ENCODE measurements at regions not wholly inside any gene's neighbourhood (a gene's known extent, or its start where the extent isn't known, plus 50 kb on each side); places are given as distances from the start of the nearest gene placed in this dataset.

- Histone ChIP-seq H3K4me2 (ENCODE audit: low read depth, low read length, poor library complexity, severe bottlenecking) (no peak overlapping the region), H3K79me2 (ENCODE audit: low read length) (no peaks in the 10 kb centered on the region), H3K9me2 (replicated peaks; ENCODE audit: insufficient read depth, low read length) (no peaks in the 10 kb centered on the region), H3K9me3 (ENCODE audit: low read length) (peaks cover 34% of the 10 kb centered on the region), H4K20me1 (ENCODE audit: insufficient read depth, low read depth, low read length) (no peaks in the 10 kb centered on the region), H3K9ac (ENCODE audit: low read length) (no peak overlapping the region), H2AFZ (ENCODE audit: low read length) (no peak overlapping the region), H3K4me1 (ENCODE audit: low read length) (no peaks in the 10 kb centered on the region), H3K27ac (ENCODE audit: low read length) (no peak overlapping the region), H3K4me3 (ENCODE audit: low read length) (no peak overlapping the region), H3K27me3 (ENCODE audit: low read length) (no peaks in the 10 kb centered on the region), H3K36me3 (ENCODE audit: insufficient read depth, low read length) (no peaks in the 10 kb centered on the region)
- no peak for DNase-seq
Measured at GRCh38 chr2:78020491-78020890, 498.3 kb upstream of the LRRTM4 start.

- Histone ChIP-seq H3K27me3 (ENCODE audit: low read length) (no peaks in the 10 kb centered on the region), H3K9me2 (replicated peaks; ENCODE audit: insufficient read depth, low read length) (no peaks in the 10 kb centered on the region)
Measured at GRCh38 chr2:78023356-78023755, 501.2 kb upstream of the LRRTM4 start.

DNA sequence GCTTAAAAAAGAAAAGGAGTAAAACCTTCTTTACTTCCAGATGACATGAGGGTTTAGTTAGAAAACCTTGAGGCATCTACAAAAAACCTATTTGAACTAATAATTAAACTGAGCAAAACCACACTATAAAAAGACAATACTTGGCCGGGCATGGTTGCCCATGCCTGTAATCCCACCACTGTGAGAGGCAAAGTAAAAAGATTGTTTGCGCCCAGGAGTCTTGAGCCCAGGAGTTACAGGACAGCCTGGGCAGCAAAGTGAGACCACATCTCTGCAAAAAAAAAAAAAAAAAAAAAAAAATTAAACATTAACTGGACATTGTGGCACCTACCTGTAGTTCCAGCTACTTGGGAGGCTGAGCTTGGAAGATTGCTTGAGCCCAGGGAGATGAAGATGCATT, 502.8 kb upstream of the LRRTM4 start:
- H3K27ac ChIP-seq (ENCODE audit: low read length) = no peak overlapping the region
- H4K20me1 ChIP-seq (ENCODE audit: insufficient read depth, low read depth, low read length) = no peaks in the 10 kb centered on the region
- H3K9me3 ChIP-seq (ENCODE audit: low read length) = peaks cover 48% of the 10 kb centered on the region
- no peaks in the 10 kb centered on the region for H3K9me2 ChIP-seq (replicated peaks; ENCODE audit: insufficient read depth, low read length)
- no peaks in the 10 kb centered on the region for H3K4me1 ChIP-seq (ENCODE audit: low read length)
- H3K79me2 ChIP-seq (ENCODE audit: low read length) = no peaks in the 10 kb centered on the region
- no peaks in the 10 kb centered on the region for H3K27me3 ChIP-seq (ENCODE audit: low read length)
- no peaks in the 10 kb centered on the region for H3K36me3 ChIP-seq (ENCODE audit: insufficient read depth, low read length)
- H3K9ac ChIP-seq (ENCODE audit: low read length) = no peak overlapping the region
- no peak overlapping the region for H3K4me2 ChIP-seq (ENCODE audit: low read depth, low read length, poor library complexity, severe bottlenecking)
- H3K4me3 ChIP-seq (ENCODE audit: low read length) = no peak overlapping the region
- DNase-seq = no peak
- no peak overlapping the region for H2AFZ ChIP-seq (ENCODE audit: low read length)

More at GRCh38 chr2:78023356-78023755, 501.2 kb upstream of the LRRTM4 start:
- no peak overlapping the region for H3K27ac ChIP-seq (ENCODE audit: low read length)
- no peak overlapping the region for H3K9ac ChIP-seq (ENCODE audit: low read length)
- no peaks in the 10 kb centered on the region for H3K79me2 ChIP-seq (ENCODE audit: low read length)
- no peak overlapping the region for H3K4me3 ChIP-seq (ENCODE audit: low read length)
- H4K20me1 ChIP-seq (ENCODE audit: insufficient read depth, low read depth, low read length) = no peaks in the 10 kb centered on the region
- H3K4me2 ChIP-seq (ENCODE audit: low read depth, low read length, poor library complexity, severe bottlenecking) = no peak overlapping the region
- H3K36me3 ChIP-seq (ENCODE audit: insufficient read depth, low read length) = no peaks in the 10 kb centered on the region
- no peaks in the 10 kb centered on the region for H3K4me1 ChIP-seq (ENCODE audit: low read length)
- DNase-seq = no peak
- H3K9me3 ChIP-seq (ENCODE audit: low read length) = peaks cover 39% of the 10 kb centered on the region
- no peak overlapping the region for H2AFZ ChIP-seq (ENCODE audit: low read length)

GRCh38 chr2:78029392-78029995, 507.3 kb upstream of the LRRTM4 start:
- peaks cover 58% of the 10 kb centered on the region for H3K9me3 ChIP-seq (ENCODE audit: low read length)
- no peak overlapping the region for H3K4me3 ChIP-seq (ENCODE audit: low read length)
- no peak overlapping the region for H3K9ac ChIP-seq (ENCODE audit: low read length)
- H3K27me3 ChIP-seq (ENCODE audit: low read length) = no peaks in the 10 kb centered on the region
- no peaks in the 10 kb centered on the region for H3K36me3 ChIP-seq (ENCODE audit: insufficient read depth, low read length)
- no peak overlapping the region for H2AFZ ChIP-seq (ENCODE audit: low read length)
- no peaks in the 10 kb centered on the region for H3K79me2 ChIP-seq (ENCODE audit: low read length)
- no peaks in the 10 kb centered on the region for H3K9me2 ChIP-seq (replicated peaks; ENCODE audit: insufficient read depth, low read length)
- H3K4me1 ChIP-seq (ENCODE audit: low read length) = no peaks in the 10 kb centered on the region
- no peak for DNase-seq
- no peak overlapping the region for H3K27ac ChIP-seq (ENCODE audit: low read length)
- no peak overlapping the region for H3K4me2 ChIP-seq (ENCODE audit: low read depth, low read length, poor library complexity, severe bottlenecking)
- H4K20me1 ChIP-seq (ENCODE audit: insufficient read depth, low read depth, low read length) = no peaks in the 10 kb centered on the region

DNA sequence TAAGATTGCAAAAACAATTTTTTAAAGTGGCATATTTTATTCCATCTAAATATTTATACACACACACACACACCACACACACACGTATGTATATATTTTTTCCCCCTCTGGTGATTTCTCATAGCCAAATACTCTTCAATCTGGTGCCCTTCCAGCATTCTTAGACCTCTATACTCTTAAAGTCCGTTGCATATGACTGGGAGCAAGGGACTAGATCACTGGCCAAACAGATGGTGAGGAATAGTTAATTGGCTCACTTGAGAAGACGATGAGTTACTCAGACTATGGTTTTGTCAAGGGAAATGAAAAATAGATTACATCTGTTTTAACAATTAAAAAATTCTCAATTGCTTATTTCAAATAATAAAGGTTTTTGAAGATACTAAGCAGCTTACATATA, 512.5 kb upstream of the LRRTM4 start:
- DNase-seq = no peak
- H3K36me3 ChIP-seq (ENCODE audit: insufficient read depth, low read length) = no peaks in the 10 kb centered on the region

GRCh38 chr2:78035804-78036203, 513.6 kb upstream of the LRRTM4 start:
- H3K4me1 ChIP-seq (ENCODE audit: low read length) = no peaks in the 10 kb centered on the region
- H3K27ac ChIP-seq (ENCODE audit: low read length) = no peak overlapping the region
- no peak overlapping the region for H3K4me3 ChIP-seq (ENCODE audit: low read length)
- H3K79me2 ChIP-seq (ENCODE audit: low read length) = no peaks in the 10 kb centered on the region
- no peaks in the 10 kb centered on the region for H3K9me2 ChIP-seq (replicated peaks; ENCODE audit: insufficient read depth, low read length)
- H3K9ac ChIP-seq (ENCODE audit: low read length) = no peak overlapping the region
- DNase-seq = no peak
- no peak overlapping the region for H2AFZ ChIP-seq (ENCODE audit: low read length)
- H3K36me3 ChIP-seq (ENCODE audit: insufficient read depth, low read length) = no peaks in the 10 kb centered on the region
- no peaks in the 10 kb centered on the region for H3K27me3 ChIP-seq (ENCODE audit: low read length)
- no peaks in the 10 kb centered on the region for H4K20me1 ChIP-seq (ENCODE audit: insufficient read depth, low read depth, low read length)
- no peak overlapping the region for H3K4me2 ChIP-seq (ENCODE audit: low read depth, low read length, poor library complexity, severe bottlenecking)
- peaks cover 35% of the 10 kb centered on the region for H3K9me3 ChIP-seq (ENCODE audit: low read length)

More for the DNA sequence above, 512.5 kb upstream of the LRRTM4 start:
- Histone ChIP-seq H3K4me3 (ENCODE audit: low read length) (no peak overlapping the region), H3K27me3 (ENCODE audit: low read length) (no peaks in the 10 kb centered on the region), H3K27ac (ENCODE audit: low read length) (no peak overlapping the region), H3K9me3 (ENCODE audit: low read length) (peaks cover 44% of the 10 kb centered on the region), H2AFZ (ENCODE audit: low read length) (no peak overlapping the region), H4K20me1 (ENCODE audit: insufficient read depth, low read depth, low read length) (no peaks in the 10 kb centered on the region), H3K4me1 (ENCODE audit: low read length) (no peaks in the 10 kb centered on the region), H3K9me2 (replicated peaks; ENCODE audit: insufficient read depth, low read length) (no peaks in the 10 kb centered on the region), H3K9ac (ENCODE audit: low read length) (no peak overlapping the region), H3K79me2 (ENCODE audit: low read length) (no peaks in the 10 kb centered on the region), H3K4me2 (ENCODE audit: low read depth, low read length, poor library complexity, severe bottlenecking) (no peak overlapping the region)

DNA sequence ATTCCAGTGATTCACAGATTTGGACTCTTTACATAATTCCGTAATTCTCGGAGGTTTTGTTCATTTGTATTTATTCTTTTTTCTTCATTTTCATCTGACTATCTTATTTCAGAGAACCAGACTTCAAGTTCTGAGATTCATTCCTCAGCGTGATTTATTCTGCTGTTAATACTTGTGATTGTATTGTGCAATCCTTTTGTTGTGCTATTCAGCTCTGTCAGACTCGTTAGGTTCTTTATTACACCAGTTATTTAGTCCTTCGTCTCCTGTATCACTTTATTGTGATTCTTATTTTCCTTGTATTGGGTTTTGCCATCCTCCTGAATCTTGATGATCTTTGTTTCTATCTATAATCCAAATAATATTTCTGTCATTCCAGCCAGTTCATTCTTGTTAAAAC, 529.3 kb upstream of the LRRTM4 start:
- no peak overlapping the region for H3K4me2 ChIP-seq (ENCODE audit: low read depth, low read length, poor library complexity, severe bottlenecking)
- no peaks in the 10 kb centered on the region for H3K79me2 ChIP-seq (ENCODE audit: low read length)
- H3K27ac ChIP-seq (ENCODE audit: low read length) = no peak overlapping the region
- no peak for DNase-seq
- no peak overlapping the region for H3K4me3 ChIP-seq (ENCODE audit: low read length)
- no peaks in the 10 kb centered on the region for H3K27me3 ChIP-seq (ENCODE audit: low read length)
- no peaks in the 10 kb centered on the region for H3K36me3 ChIP-seq (ENCODE audit: insufficient read depth, low read length)
- H3K9ac ChIP-seq (ENCODE audit: low read length) = no peak overlapping the region
- no peaks in the 10 kb centered on the region for H3K4me1 ChIP-seq (ENCODE audit: low read length)
- H2AFZ ChIP-seq (ENCODE audit: low read length) = no peak overlapping the region
- H3K9me2 ChIP-seq (replicated peaks; ENCODE audit: insufficient read depth, low read length) = no peaks in the 10 kb centered on the region
- peaks cover 43% of the 10 kb centered on the region for H3K9me3 ChIP-seq (ENCODE audit: low read length)
- no peaks in the 10 kb centered on the region for H4K20me1 ChIP-seq (ENCODE audit: insufficient read depth, low read depth, low read length)

GRCh38 chr2:78056976-78057375, 534.8 kb upstream of the LRRTM4 start:
- H3K27me3 ChIP-seq (ENCODE audit: low read length) = no peaks in the 10 kb centered on the region
- H3K4me1 ChIP-seq (ENCODE audit: low read length) = no peaks in the 10 kb centered on the region
- no peak overlapping the region for H2AFZ ChIP-seq (ENCODE audit: low read length)
- no peaks in the 10 kb centered on the region for H3K79me2 ChIP-seq (ENCODE audit: low read length)
- H3K4me3 ChIP-seq (ENCODE audit: low read length) = no peak overlapping the region
- peaks cover 55% of the 10 kb centered on the region for H3K9me3 ChIP-seq (ENCODE audit: low read length)
- H3K4me2 ChIP-seq (ENCODE audit: low read depth, low read length, poor library complexity, severe bottlenecking) = no peak overlapping the region
- H3K36me3 ChIP-seq (ENCODE audit: insufficient read depth, low read length) = no peaks in the 10 kb centered on the region
- H3K27ac ChIP-seq (ENCODE audit: low read length) = no peak overlapping the region
- no peaks in the 10 kb centered on the region for H3K9me2 ChIP-seq (replicated peaks; ENCODE audit: insufficient read depth, low read length)
- DNase-seq = no peak
- H3K9ac ChIP-seq (ENCODE audit: low read length) = no peak overlapping the region
- H4K20me1 ChIP-seq (ENCODE audit: insufficient read depth, low read depth, low read length) = no peaks in the 10 kb centered on the region

- Histone ChIP-seq H3K27ac (ENCODE audit: low read length) (no peak overlapping the region), H3K4me1 (ENCODE audit: low read length) (no peaks in the 10 kb centered on the region), H3K9ac (ENCODE audit: low read length) (no peak overlapping the region), H3K9me2 (replicated peaks; ENCODE audit: insufficient read depth, low read length) (no peaks in the 10 kb centered on the region), H3K4me2 (ENCODE audit: low read depth, low read length, poor library complexity, severe bottlenecking) (no peak overlapping the region), H4K20me1 (ENCODE audit: insufficient read depth, low read depth, low read length) (no peaks in the 10 kb centered on the region), H3K27me3 (ENCODE audit: low read length) (no peaks in the 10 kb centered on the region), H3K79me2 (ENCODE audit: low read length) (no peaks in the 10 kb centered on the region), H3K9me3 (ENCODE audit: low read length) (peaks cover 35% of the 10 kb centered on the region), H3K4me3 (ENCODE audit: low read length) (no peak overlapping the region), H2AFZ (ENCODE audit: low read length) (no peak overlapping the region), H3K36me3 (ENCODE audit: insufficient read depth, low read length) (no peaks in the 10 kb centered on the region)
- DNase-seq = no peak
Measured at GRCh38 chr2:78061301-78061700, 539.1 kb upstream of the LRRTM4 start.
